Dendritic cell treated with granulocyte-macrophage colony-stimulating factor and Interleukin-4, amounts not matched to agents 40 ng/mL and 50 ng/mL, for 4 days (primary cell): ENCODE measurements at regions not wholly inside any gene's neighbourhood (a gene's known extent, or its start where the extent isn't known, plus 50 kb on each side); places are given as distances from the start of the nearest gene placed in this dataset.

ENCODE experiments used
- H3K27ac Mint-ChIP-seq: one replicate; pipeline ENCODE4 v1.8.0; 2022; ENCODE audit warnings: mild to moderate bottlenecking, mixed read lengths
- H3K27me3 Mint-ChIP-seq: one replicate; pipeline ENCODE4 v1.8.0; 2022; ENCODE audit warnings: mild to moderate bottlenecking, mixed read lengths
- H3K36me3 Mint-ChIP-seq: one replicate; pipeline ENCODE4 v1.8.0; 2022; ENCODE audit warnings: low read depth, mixed read lengths
- H3K4me1 Mint-ChIP-seq: one replicate; pipeline ENCODE4 v1.8.0; 2022; ENCODE audit warnings: low read depth, mixed read lengths
- H3K4me3 Mint-ChIP-seq: one replicate; pipeline ENCODE4 v1.8.0; 2022; ENCODE audit warnings: mild to moderate bottlenecking, moderate library complexity, mixed read lengths
- H3K9me3 Mint-ChIP-seq: one replicate; pipeline ENCODE4 v1.8.0; 2022; ENCODE audit warnings: mixed read lengths
- intact Hi-C: fragments of 100-400 bp; cut with micrococcal nuclease; formaldehyde crosslinking; loops from one replicate; pipeline ENCODE4 v1.15.0; 2022

GRCh38 chr7:155201325-155202087 lies 96.2 kb upstream of the INSIG1 start:
- H3K9me3 Mint-ChIP-seq = peaks cover 6% of the 10 kb centered on the region
- H3K27me3 Mint-ChIP-seq = no peaks in the 10 kb centered on the region
- intact Hi-C loops = loop anchor here (10.0 kb wide), 1 partner anchor 553 kb away; no protein-coding TSS in a partner anchor
- H3K4me1 Mint-ChIP-seq = peaks cover 79% of the 10 kb centered on the region
- peaks cover 10% of the 10 kb centered on the region for H3K36me3 Mint-ChIP-seq
- no peak overlapping the region for H3K4me3 Mint-ChIP-seq
- H3K27ac Mint-ChIP-seq = peak overlapping the region; percentile 77

GRCh38 chr7:155202106-155202871 lies 95.4 kb upstream of the INSIG1 start:
- H3K4me1 Mint-ChIP-seq = peaks cover 81% of the 10 kb centered on the region
- H3K27me3 Mint-ChIP-seq = no peaks in the 10 kb centered on the region
- peaks cover 6% of the 10 kb centered on the region for H3K36me3 Mint-ChIP-seq
- intact Hi-C loops = loop anchor here (10.0 kb wide), 1 partner anchor 553 kb away; no protein-coding TSS in a partner anchor
- H3K27ac Mint-ChIP-seq = peak overlapping the region; percentile 77
- no peak overlapping the region for H3K4me3 Mint-ChIP-seq
- H3K9me3 Mint-ChIP-seq = peaks cover 3% of the 10 kb centered on the region

GRCh38 chr7:155203059-155203881 lies 94.4 kb upstream of the INSIG1 start:
- peak overlapping the region; percentile 77 for H3K27ac Mint-ChIP-seq
- peaks cover 13% of the 10 kb centered on the region for H3K9me3 Mint-ChIP-seq
- no peak overlapping the region for H3K4me3 Mint-ChIP-seq
- H3K4me1 Mint-ChIP-seq = peaks cover 86% of the 10 kb centered on the region
- H3K36me3 Mint-ChIP-seq = peaks cover 6% of the 10 kb centered on the region
- intact Hi-C loops = loop anchor here (10.0 kb wide), 1 partner anchor 552 kb away; no protein-coding TSS in a partner anchor
- H3K27me3 Mint-ChIP-seq = no peaks in the 10 kb centered on the region

GRCh38 chr7:155203882-155204691 lies 93.6 kb upstream of the INSIG1 start:
- Mint-ChIP-seq H3K4me1 (peaks cover 86% of the 10 kb centered on the region), H3K36me3 (peaks cover 6% of the 10 kb centered on the region), H3K4me3 (no peak overlapping the region), H3K27ac (peak overlapping the region; percentile 97), H3K9me3 (peaks cover 21% of the 10 kb centered on the region), H3K27me3 (no peaks in the 10 kb centered on the region)
- intact Hi-C loops = loop anchor here (10.0 kb wide), 1 partner anchor 551 kb away; no protein-coding TSS in a partner anchor

- H3K9me3 Mint-ChIP-seq = peaks cover 22% of the 10 kb centered on the region
- intact Hi-C loops = loop anchor here (1.0 to 10.0 kb wide), 4 partner anchors 52 to 550 kb away; partner anchors contain the start of gene INSIG1
Measured at GRCh38 chr7:155204744-155205367, 92.8 kb upstream of the INSIG1 start.

GRCh38 chr7:155205368-155206317 lies 92.0 kb upstream of the INSIG1 start:
- peaks cover 88% of the 10 kb centered on the region for H3K4me1 Mint-ChIP-seq
- H3K36me3 Mint-ChIP-seq = peaks cover 6% of the 10 kb centered on the region
- H3K4me3 Mint-ChIP-seq = peak overlapping the region; percentile 79
- peak overlapping the region; percentile 97 for H3K27ac Mint-ChIP-seq
- intact Hi-C loops = loop anchor here (1.0 to 10.0 kb wide), 4 partner anchors 52 to 549 kb away; partner anchors contain the start of gene INSIG1
- H3K9me3 Mint-ChIP-seq = peaks cover 22% of the 10 kb centered on the region
- H3K27me3 Mint-ChIP-seq = no peaks in the 10 kb centered on the region

More at GRCh38 chr7:155204744-155205367, 92.8 kb upstream of the INSIG1 start:
- Mint-ChIP-seq H3K27me3 (no peaks in the 10 kb centered on the region), H3K36me3 (peaks cover 6% of the 10 kb centered on the region), H3K4me3 (peak overlapping the region; percentile 79), H3K4me1 (peaks cover 86% of the 10 kb centered on the region), H3K27ac (peak overlapping the region; percentile 97)

GRCh38 chr7:155206318-155207020 lies 91.2 kb upstream of the INSIG1 start:
- Mint-ChIP-seq H3K4me3 (peak overlapping the region; percentile 79), H3K9me3 (peaks cover 22% of the 10 kb centered on the region), H3K4me1 (peaks cover 96% of the 10 kb centered on the region), H3K27ac (peak overlapping the region; percentile 97), H3K27me3 (no peaks in the 10 kb centered on the region), H3K36me3 (peaks cover 6% of the 10 kb centered on the region)
- intact Hi-C loops = loop anchor here (5.0 to 10.0 kb wide), 3 partner anchors 51 to 548 kb away; no protein-coding TSS in a partner anchor

- H3K4me3 Mint-ChIP-seq = no peak overlapping the region
- H3K27me3 Mint-ChIP-seq = no peaks in the 10 kb centered on the region
- peaks cover 22% of the 10 kb centered on the region for H3K9me3 Mint-ChIP-seq
- intact Hi-C loops = loop anchor here (5.0 to 10.0 kb wide), 3 partner anchors 50 to 547 kb away; no protein-coding TSS in a partner anchor
- peaks cover 6% of the 10 kb centered on the region for H3K36me3 Mint-ChIP-seq
- peak overlapping the region; percentile 97 for H3K27ac Mint-ChIP-seq
- H3K4me1 Mint-ChIP-seq = peaks cover 97% of the 10 kb centered on the region
Measured at GRCh38 chr7:155207326-155208002, 90.2 kb upstream of the INSIG1 start.

GRCh38 chr7:155208681-155209477 lies 88.8 kb upstream of the INSIG1 start:
- no peak overlapping the region for H3K4me3 Mint-ChIP-seq
- peaks cover 92% of the 10 kb centered on the region for H3K4me1 Mint-ChIP-seq
- H3K9me3 Mint-ChIP-seq = peaks cover 22% of the 10 kb centered on the region
- intact Hi-C loops = loop anchor here (5.0 to 10.0 kb wide), 3 partner anchors 48 to 546 kb away; no protein-coding TSS in a partner anchor
- peak overlapping the region; percentile 97 for H3K27ac Mint-ChIP-seq
- peaks cover 2% of the 10 kb centered on the region for H3K27me3 Mint-ChIP-seq
- peaks cover 6% of the 10 kb centered on the region for H3K36me3 Mint-ChIP-seq
